ENCODE measurements at regions not wholly inside any gene's neighbourhood (a gene's known extent, or its start where the extent isn't known, plus 50 kb on each side); places are given as distances from the start of the nearest gene placed in this dataset.

- Histone ChIP-seq H3K27me3 (ENCODE audit: control insufficient read depth, insufficient read depth, low read length, poor library complexity, severe bottlenecking) (no peaks in the 10 kb centered on the region), H3K9me3 (ENCODE audit: control insufficient read depth, low read length) (no peaks in the 10 kb centered on the region), H3K4me3 (ENCODE audit: insufficient read depth, low read depth, low read length) (no peak overlapping the region), H3K36me3 (ENCODE audit: control insufficient read depth, insufficient read depth, low read length) (no peaks in the 10 kb centered on the region), H3K4me1 (ENCODE audit: control insufficient read depth, insufficient read depth, low read length) (no peaks in the 10 kb centered on the region), H3K27ac (ENCODE audit: insufficient read depth, low read depth, low read length, poor library complexity, severe bottlenecking) (no peak overlapping the region)
- WGBS, 2 experiments = 92 to 94% methylated on average over 6 of the region's 6 CpGs
Observed at GRCh38 chr9:119500072-119500771, 131.0 kb upstream of the BRINP1 start.

- H3K4me3 ChIP-seq (ENCODE audit: insufficient read depth, low read depth, low read length) = no peak overlapping the region
- H3K27me3 ChIP-seq (ENCODE audit: control insufficient read depth, insufficient read depth, low read length, poor library complexity, severe bottlenecking) = no peaks in the 10 kb centered on the region
- H3K27ac ChIP-seq (ENCODE audit: insufficient read depth, low read depth, low read length, poor library complexity, severe bottlenecking) = no peak overlapping the region
- 71 to 80% methylated on average over 5 to 6 of the region's 6 CpGs for WGBS, 2 experiments
- no peaks in the 10 kb centered on the region for H3K36me3 ChIP-seq (ENCODE audit: control insufficient read depth, insufficient read depth, low read length)
- no peaks in the 10 kb centered on the region for H3K4me1 ChIP-seq (ENCODE audit: control insufficient read depth, insufficient read depth, low read length)
- no peaks in the 10 kb centered on the region for H3K9me3 ChIP-seq (ENCODE audit: control insufficient read depth, low read length)
Observed at GRCh38 chr9:119487118-119487827, 118.0 kb upstream of the BRINP1 start.

GRCh38 chr9:119483153-119483552, 113.9 kb upstream of the BRINP1 start:
- Histone ChIP-seq H3K4me1 (ENCODE audit: control insufficient read depth, insufficient read depth, low read length) (no peaks in the 10 kb centered on the region), H3K27ac (ENCODE audit: insufficient read depth, low read depth, low read length, poor library complexity, severe bottlenecking) (no peak overlapping the region), H3K27me3 (ENCODE audit: control insufficient read depth, insufficient read depth, low read length, poor library complexity, severe bottlenecking) (no peaks in the 10 kb centered on the region), H3K4me3 (ENCODE audit: insufficient read depth, low read depth, low read length) (no peak overlapping the region), H3K9me3 (ENCODE audit: control insufficient read depth, low read length) (no peaks in the 10 kb centered on the region), H3K36me3 (ENCODE audit: control insufficient read depth, insufficient read depth, low read length) (no peaks in the 10 kb centered on the region)

GRCh38 chr9:119477197-119477596, 108.0 kb upstream of the BRINP1 start:
- no peak overlapping the region for H3K27ac ChIP-seq (ENCODE audit: insufficient read depth, low read depth, low read length, poor library complexity, severe bottlenecking)
- 84 to 86% methylated on average over 7 of the region's 7 CpGs for WGBS, 2 experiments
- H3K27me3 ChIP-seq (ENCODE audit: control insufficient read depth, insufficient read depth, low read length, poor library complexity, severe bottlenecking) = no peaks in the 10 kb centered on the region
- no peaks in the 10 kb centered on the region for H3K36me3 ChIP-seq (ENCODE audit: control insufficient read depth, insufficient read depth, low read length)
- H3K9me3 ChIP-seq (ENCODE audit: control insufficient read depth, low read length) = no peaks in the 10 kb centered on the region
- no peak overlapping the region for H3K4me3 ChIP-seq (ENCODE audit: insufficient read depth, low read depth, low read length)
- no peaks in the 10 kb centered on the region for H3K4me1 ChIP-seq (ENCODE audit: control insufficient read depth, insufficient read depth, low read length)

GRCh38 chr9:119458068-119458467, 88.8 kb upstream of the BRINP1 start:
- Histone ChIP-seq H3K9me3 (ENCODE audit: control insufficient read depth, low read length) (no peaks in the 10 kb centered on the region), H3K36me3 (ENCODE audit: control insufficient read depth, insufficient read depth, low read length) (no peaks in the 10 kb centered on the region), H3K27me3 (ENCODE audit: control insufficient read depth, insufficient read depth, low read length, poor library complexity, severe bottlenecking) (no peaks in the 10 kb centered on the region), H3K4me1 (ENCODE audit: control insufficient read depth, insufficient read depth, low read length) (no peaks in the 10 kb centered on the region), H3K27ac (ENCODE audit: insufficient read depth, low read depth, low read length, poor library complexity, severe bottlenecking) (no peak overlapping the region), H3K4me3 (ENCODE audit: insufficient read depth, low read depth, low read length) (no peak overlapping the region)
- WGBS, 2 experiments = 72 to 89% methylated on average over 2 to 3 of the region's 3 CpGs

- WGBS, 2 experiments = 97 to 100% methylated on average over 1 of the region's 1 CpG
Observed at GRCh38 chr9:119453980-119454379, 84.7 kb upstream of the BRINP1 start.

GRCh38 chr9:119453490-119453911, 84.3 kb upstream of the BRINP1 start:
- no peak overlapping the region for H3K4me3 ChIP-seq (ENCODE audit: insufficient read depth, low read depth, low read length)
- H3K27ac ChIP-seq (ENCODE audit: insufficient read depth, low read depth, low read length, poor library complexity, severe bottlenecking) = no peak overlapping the region
- H3K27me3 ChIP-seq (ENCODE audit: control insufficient read depth, insufficient read depth, low read length, poor library complexity, severe bottlenecking) = no peaks in the 10 kb centered on the region
- WGBS, 2 experiments = 96 to 100% methylated on average over 3 of the region's 3 CpGs
- no peaks in the 10 kb centered on the region for H3K4me1 ChIP-seq (ENCODE audit: control insufficient read depth, insufficient read depth, low read length)
- H3K36me3 ChIP-seq (ENCODE audit: control insufficient read depth, insufficient read depth, low read length) = no peaks in the 10 kb centered on the region
- no peaks in the 10 kb centered on the region for H3K9me3 ChIP-seq (ENCODE audit: control insufficient read depth, low read length)

More at GRCh38 chr9:119453980-119454379, 84.7 kb upstream of the BRINP1 start:
- H3K27me3 ChIP-seq (ENCODE audit: control insufficient read depth, insufficient read depth, low read length, poor library complexity, severe bottlenecking) = no peaks in the 10 kb centered on the region
- H3K4me1 ChIP-seq (ENCODE audit: control insufficient read depth, insufficient read depth, low read length) = no peaks in the 10 kb centered on the region
- H3K36me3 ChIP-seq (ENCODE audit: control insufficient read depth, insufficient read depth, low read length) = no peaks in the 10 kb centered on the region
- H3K9me3 ChIP-seq (ENCODE audit: control insufficient read depth, low read length) = no peaks in the 10 kb centered on the region
- no peak overlapping the region for H3K4me3 ChIP-seq (ENCODE audit: insufficient read depth, low read depth, low read length)
- no peak overlapping the region for H3K27ac ChIP-seq (ENCODE audit: insufficient read depth, low read depth, low read length, poor library complexity, severe bottlenecking)

- no peaks in the 10 kb centered on the region for H3K36me3 ChIP-seq (ENCODE audit: control insufficient read depth, insufficient read depth, low read length)
- no peaks in the 10 kb centered on the region for H3K4me1 ChIP-seq (ENCODE audit: control insufficient read depth, insufficient read depth, low read length)
- H3K27ac ChIP-seq (ENCODE audit: insufficient read depth, low read depth, low read length, poor library complexity, severe bottlenecking) = no peak overlapping the region
- no peak overlapping the region for H3K4me3 ChIP-seq (ENCODE audit: insufficient read depth, low read depth, low read length)
- no peaks in the 10 kb centered on the region for H3K27me3 ChIP-seq (ENCODE audit: control insufficient read depth, insufficient read depth, low read length, poor library complexity, severe bottlenecking)
- no peaks in the 10 kb centered on the region for H3K9me3 ChIP-seq (ENCODE audit: control insufficient read depth, low read length)
Observed at GRCh38 chr9:119451426-119451825, 82.2 kb upstream of the BRINP1 start.

GRCh38 chr9:119443179-119443578, 73.9 kb upstream of the BRINP1 start:
- H3K4me1 ChIP-seq (ENCODE audit: control insufficient read depth, insufficient read depth, low read length) = peaks cover 3% of the 10 kb centered on the region
- H3K4me3 ChIP-seq (ENCODE audit: insufficient read depth, low read depth, low read length) = no peak overlapping the region
- no peaks in the 10 kb centered on the region for H3K36me3 ChIP-seq (ENCODE audit: control insufficient read depth, insufficient read depth, low read length)
- WGBS, 2 experiments = 80 to 84% methylated on average over 4 of the region's 4 CpGs
- no peak overlapping the region for H3K27ac ChIP-seq (ENCODE audit: insufficient read depth, low read depth, low read length, poor library complexity, severe bottlenecking)
- H3K27me3 ChIP-seq (ENCODE audit: control insufficient read depth, insufficient read depth, low read length, poor library complexity, severe bottlenecking) = no peaks in the 10 kb centered on the region
- H3K9me3 ChIP-seq (ENCODE audit: control insufficient read depth, low read length) = no peaks in the 10 kb centered on the region

- H3K4me1 ChIP-seq (ENCODE audit: control insufficient read depth, insufficient read depth, low read length) = peaks cover 3% of the 10 kb centered on the region
- H3K9me3 ChIP-seq (ENCODE audit: control insufficient read depth, low read length) = no peaks in the 10 kb centered on the region
- no peaks in the 10 kb centered on the region for H3K36me3 ChIP-seq (ENCODE audit: control insufficient read depth, insufficient read depth, low read length)
- no peak overlapping the region for H3K27ac ChIP-seq (ENCODE audit: insufficient read depth, low read depth, low read length, poor library complexity, severe bottlenecking)
- 100% methylated on average over 1 of the region's 1 CpG; no CpG with 5 or more reads in 1 of the 2 experiments for WGBS, 2 experiments
- H3K27me3 ChIP-seq (ENCODE audit: control insufficient read depth, insufficient read depth, low read length, poor library complexity, severe bottlenecking) = no peaks in the 10 kb centered on the region
- H3K4me3 ChIP-seq (ENCODE audit: insufficient read depth, low read depth, low read length) = no peak overlapping the region
Observed at GRCh38 chr9:119441832-119442231, 72.6 kb upstream of the BRINP1 start.

All from ectodermal cell (in vitro differentiated cells).